ENCODE measurements at regions not wholly inside any gene's neighbourhood (a gene's known extent, or its start where the extent isn't known, plus 50 kb on each side); places are given as distances from the start of the nearest gene placed in this dataset.

DNA sequence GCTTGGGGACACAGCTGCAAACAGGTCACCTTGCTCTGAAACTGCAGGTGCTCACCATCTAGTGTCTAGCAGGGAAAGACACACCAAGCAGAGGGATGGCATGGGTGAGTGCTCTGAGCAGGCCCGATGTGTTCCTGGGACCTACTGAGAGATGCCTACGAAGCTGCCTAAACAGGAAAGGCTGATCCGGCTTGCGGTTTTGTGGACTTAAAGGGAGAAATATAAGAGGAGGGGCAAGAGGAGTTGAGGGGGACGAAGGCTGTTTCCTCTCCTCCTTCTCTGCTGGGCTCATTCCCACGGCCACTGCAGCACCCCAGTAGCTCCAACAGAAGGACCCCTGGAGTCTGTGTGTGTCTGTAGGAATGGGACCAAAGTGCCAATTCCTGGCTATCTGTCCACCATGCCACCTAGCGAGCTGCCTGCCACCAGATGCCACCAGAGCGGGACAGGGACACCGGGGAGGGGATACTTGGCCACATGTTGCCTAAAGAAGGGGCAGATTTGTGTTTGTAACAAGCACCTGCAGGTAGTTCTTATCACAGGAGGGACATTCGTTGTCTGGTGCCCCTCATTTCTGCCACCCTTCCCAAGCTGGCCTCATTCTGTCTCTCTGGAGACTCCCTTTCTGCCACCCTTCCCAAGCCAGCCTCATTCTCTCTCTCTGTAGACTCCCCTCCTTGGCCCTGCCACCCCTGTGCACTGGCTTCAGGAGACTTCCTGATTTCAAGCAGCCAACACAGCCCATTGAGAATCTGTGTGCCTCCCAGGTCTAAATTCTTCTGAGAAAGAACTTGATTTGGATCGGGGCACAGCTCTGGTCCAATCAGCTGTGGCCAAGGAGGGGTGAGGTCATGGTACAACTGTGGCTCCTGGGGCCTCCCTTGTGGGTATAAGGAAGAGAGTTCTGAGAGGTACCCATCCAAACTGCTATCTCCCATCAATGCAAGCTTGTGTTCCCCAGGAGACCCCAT lies 221.8 kb downstream of the ANKRD60 start:
- no peaks in the 10 kb centered on the region for H3K36me3 ChIP-seq (replicated peaks)
- H3K27me3 ChIP-seq (ENCODE audit: low read depth): no peaks in the 10 kb centered on the region
- DNase-seq (ENCODE audit: low spot score in 2 of 2): no peak

GRCh38 chr20:58005581-58006345 lies 222.7 kb downstream of the ANKRD60 start:
- no peak overlapping the region for H3K4me3 ChIP-seq
- H3K9me3 ChIP-seq: no peaks in the 10 kb centered on the region
- H3K36me3 ChIP-seq (replicated peaks): no peaks in the 10 kb centered on the region
- in situ Hi-C loops (cut with MboI; ENCODE audit: low sequenced_read_pairs): no loop called here
- H3K4me1 ChIP-seq: no peaks in the 10 kb centered on the region
- no peaks in the 10 kb centered on the region for H3K27me3 ChIP-seq (ENCODE audit: low read depth)
- DNase-seq (ENCODE audit: low spot score in 2 of 2): no peak

More for the DNA sequence above, 221.8 kb downstream of the ANKRD60 start:
- in situ Hi-C loops (cut with MboI; ENCODE audit: low sequenced_read_pairs): no loop called here
- H3K9me3 ChIP-seq: no peaks in the 10 kb centered on the region
- H3K4me3 ChIP-seq: no peak overlapping the region
- H3K4me1 ChIP-seq: no peaks in the 10 kb centered on the region

- in situ Hi-C loops (cut with MboI; ENCODE audit: low sequenced_read_pairs): no loop called here
- no peaks in the 10 kb centered on the region for H3K27me3 ChIP-seq (ENCODE audit: low read depth)
Measured at GRCh38 chr20:58004900-58005299, 223.6 kb downstream of the ANKRD60 start.

DNA sequence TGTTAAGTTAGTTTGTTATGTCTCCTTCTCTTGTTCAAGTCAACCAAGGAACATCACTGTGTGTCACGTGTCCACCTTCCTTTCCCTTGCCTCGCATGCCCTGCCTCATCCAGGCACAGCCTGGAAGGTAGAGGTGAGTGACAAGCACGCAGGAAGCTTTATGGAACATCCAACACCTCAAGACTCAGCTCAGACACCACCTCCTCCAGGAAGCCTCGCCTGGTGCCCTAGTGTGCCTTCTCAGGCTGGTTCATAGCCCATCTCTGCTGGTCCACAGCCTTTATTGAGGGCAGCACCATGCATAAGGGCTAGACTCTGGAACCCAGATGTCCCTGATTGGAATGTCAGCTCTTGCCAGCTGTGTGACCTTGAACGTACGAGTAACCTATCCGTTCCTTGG lies 224.3 kb downstream of the ANKRD60 start:
- in situ Hi-C loops (cut with MboI; ENCODE audit: low sequenced_read_pairs): no loop called here

More at GRCh38 chr20:58004900-58005299, 223.6 kb downstream of the ANKRD60 start:
- no peaks in the 10 kb centered on the region for H3K4me1 ChIP-seq
- no peak overlapping the region for H3K4me3 ChIP-seq
- no peaks in the 10 kb centered on the region for H3K36me3 ChIP-seq (replicated peaks)
- H3K9me3 ChIP-seq: no peaks in the 10 kb centered on the region
- no peak for DNase-seq (ENCODE audit: low spot score in 2 of 2)

DNA sequence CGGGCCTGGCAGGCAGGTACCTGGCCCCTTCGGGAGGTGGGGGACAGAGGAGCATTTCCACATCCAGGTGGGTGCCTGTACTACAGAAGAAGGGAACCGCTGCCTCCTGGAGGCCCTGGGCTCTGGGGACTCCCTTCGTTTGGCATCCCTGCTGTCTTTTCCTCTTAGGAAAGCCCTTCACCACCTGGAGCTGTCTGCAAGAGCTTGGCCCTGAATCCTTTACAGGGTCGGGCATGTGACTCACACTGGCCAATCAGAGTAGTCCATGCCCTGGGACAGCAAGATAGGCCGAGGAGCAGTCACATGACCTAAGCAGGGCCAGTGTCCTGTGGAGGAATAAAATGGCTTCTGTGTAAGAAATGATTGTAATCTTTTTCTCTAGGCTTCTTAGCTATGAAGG lies 224.9 kb downstream of the ANKRD60 start:
- in situ Hi-C loops (cut with MboI; ENCODE audit: low sequenced_read_pairs): no loop called here
- Histone ChIP-seq H3K36me3 (replicated peaks) (no peaks in the 10 kb centered on the region), H3K27me3 (ENCODE audit: low read depth) (no peaks in the 10 kb centered on the region), H3K4me1 (no peaks in the 10 kb centered on the region), H3K9me3 (no peaks in the 10 kb centered on the region), H3K4me3 (no peak overlapping the region)
- DNase-seq (ENCODE audit: low spot score in 2 of 2): no peak

More for the DNA sequence above, 224.3 kb downstream of the ANKRD60 start:
- Histone ChIP-seq H3K9me3 (no peaks in the 10 kb centered on the region), H3K36me3 (replicated peaks) (no peaks in the 10 kb centered on the region), H3K4me3 (no peak overlapping the region), H3K4me1 (no peaks in the 10 kb centered on the region), H3K27me3 (ENCODE audit: low read depth) (no peaks in the 10 kb centered on the region)
- DNase-seq (ENCODE audit: low spot score in 2 of 2): no peak

DNA sequence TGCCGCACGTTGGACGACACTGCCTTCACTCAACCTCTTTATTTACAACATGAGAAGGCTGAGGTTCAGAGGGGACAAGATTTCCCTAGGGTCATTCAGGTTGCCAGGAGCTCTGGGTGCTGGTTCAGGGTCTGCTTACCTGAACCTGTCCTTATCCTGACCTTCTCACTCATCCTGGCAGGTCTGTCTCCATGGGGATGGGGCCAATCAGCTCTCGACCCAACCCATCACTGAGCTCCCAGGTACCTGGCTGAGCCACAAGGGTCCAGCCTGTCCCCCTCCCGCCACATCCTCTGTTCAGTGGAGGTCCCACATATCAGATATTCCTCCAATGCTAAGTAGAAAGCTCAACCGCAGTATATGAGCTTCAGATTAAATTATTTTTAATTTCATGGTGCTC lies 225.6 kb downstream of the ANKRD60 start:
- H3K4me3 ChIP-seq: no peak overlapping the region
- in situ Hi-C loops (cut with MboI; ENCODE audit: low sequenced_read_pairs): no loop called here
- H3K36me3 ChIP-seq (replicated peaks): no peaks in the 10 kb centered on the region
- no peaks in the 10 kb centered on the region for H3K9me3 ChIP-seq
- no peaks in the 10 kb centered on the region for H3K4me1 ChIP-seq
- DNase-seq (ENCODE audit: low spot score in 2 of 2): no peak
- no peaks in the 10 kb centered on the region for H3K27me3 ChIP-seq (ENCODE audit: low read depth)

- no peaks in the 10 kb centered on the region for H3K27me3 ChIP-seq (ENCODE audit: low read depth)
- no peak for DNase-seq (ENCODE audit: low spot score in 2 of 2)
- H3K4me1 ChIP-seq: no peaks in the 10 kb centered on the region
- no peaks in the 10 kb centered on the region for H3K36me3 ChIP-seq (replicated peaks)
- no peaks in the 10 kb centered on the region for H3K9me3 ChIP-seq
- H3K4me3 ChIP-seq: no peak overlapping the region
- in situ Hi-C loops (cut with MboI; ENCODE audit: low sequenced_read_pairs): no loop called here
Measured at GRCh38 chr20:58001946-58002345, 226.5 kb downstream of the ANKRD60 start.

DNA sequence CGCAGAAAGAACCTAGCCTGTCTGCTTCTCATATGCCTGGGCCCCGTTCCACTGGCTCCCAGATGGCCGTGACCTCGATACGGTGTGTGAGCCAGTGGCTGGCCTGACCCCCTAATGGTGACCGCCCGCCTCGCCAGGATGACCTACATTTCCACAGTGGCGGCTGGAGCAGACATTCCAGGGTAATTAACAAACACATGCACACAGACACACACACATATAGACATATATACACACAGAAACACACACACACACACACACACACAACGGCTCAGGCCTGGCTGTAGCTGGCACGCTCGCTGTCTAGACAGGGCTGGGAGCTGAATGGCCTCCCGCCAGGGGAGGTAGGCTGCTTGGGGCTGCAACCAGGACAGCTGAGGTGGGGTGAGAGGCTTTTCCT lies 227.1 kb downstream of the ANKRD60 start:
- Histone ChIP-seq H3K27me3 (ENCODE audit: low read depth) (no peaks in the 10 kb centered on the region), H3K4me3 (no peak overlapping the region), H3K36me3 (replicated peaks) (no peaks in the 10 kb centered on the region), H3K9me3 (no peaks in the 10 kb centered on the region), H3K4me1 (no peaks in the 10 kb centered on the region)
- no peak for DNase-seq (ENCODE audit: low spot score in 2 of 2)
- in situ Hi-C loops (cut with MboI; ENCODE audit: low sequenced_read_pairs): no loop called here

GRCh38 chr20:58000861-58001260 lies 227.6 kb downstream of the ANKRD60 start:
- no peaks in the 10 kb centered on the region for H3K9me3 ChIP-seq
- no peaks in the 10 kb centered on the region for H3K4me1 ChIP-seq
- no peaks in the 10 kb centered on the region for H3K27me3 ChIP-seq (ENCODE audit: low read depth)
- in situ Hi-C loops (cut with MboI; ENCODE audit: low sequenced_read_pairs): no loop called here
- H3K36me3 ChIP-seq (replicated peaks): no peaks in the 10 kb centered on the region
- no peak for DNase-seq (ENCODE audit: low spot score in 2 of 2)
- no peak overlapping the region for H3K4me3 ChIP-seq

DNA sequence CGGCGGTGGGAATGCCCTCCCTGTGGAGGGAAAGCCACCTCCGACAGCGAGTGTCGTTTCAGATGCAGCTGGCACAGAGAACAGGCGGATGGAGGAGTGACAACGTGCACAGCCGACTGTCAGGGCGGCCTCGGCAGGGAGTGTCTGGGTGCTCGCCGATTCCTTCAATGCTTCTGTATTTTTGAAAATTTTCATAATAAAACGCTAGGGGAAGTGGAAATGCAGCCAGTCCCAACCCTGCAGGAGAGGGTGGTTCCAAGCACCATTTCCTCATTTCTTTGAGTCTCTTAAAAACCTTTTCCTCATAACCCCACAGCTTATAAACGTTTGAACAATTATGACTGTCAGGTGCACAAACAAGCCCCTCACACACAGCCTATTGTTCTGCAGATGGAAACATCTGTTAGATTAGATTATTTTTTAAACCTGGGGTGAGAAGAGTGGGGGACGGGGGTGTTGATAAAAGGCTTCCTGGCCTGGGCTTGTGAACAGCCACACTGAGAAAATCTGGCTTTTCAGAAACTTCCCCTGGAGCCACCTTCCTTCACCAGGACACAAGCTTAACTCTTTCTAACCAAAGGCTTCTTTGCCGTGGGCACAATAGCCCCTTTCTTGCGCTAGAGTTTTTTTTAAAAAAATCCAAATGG lies 228.9 kb downstream of the ANKRD60 start:
- H3K27me3 ChIP-seq (ENCODE audit: low read depth): no peaks in the 10 kb centered on the region
- H3K4me1 ChIP-seq: no peaks in the 10 kb centered on the region
- H3K4me3 ChIP-seq: no peak overlapping the region
- no peaks in the 10 kb centered on the region for H3K9me3 ChIP-seq
- no peak for DNase-seq (ENCODE audit: low spot score in 2 of 2)
- in situ Hi-C loops (cut with MboI; ENCODE audit: low sequenced_read_pairs): no loop called here
- H3K36me3 ChIP-seq (replicated peaks): no peaks in the 10 kb centered on the region

DNA sequence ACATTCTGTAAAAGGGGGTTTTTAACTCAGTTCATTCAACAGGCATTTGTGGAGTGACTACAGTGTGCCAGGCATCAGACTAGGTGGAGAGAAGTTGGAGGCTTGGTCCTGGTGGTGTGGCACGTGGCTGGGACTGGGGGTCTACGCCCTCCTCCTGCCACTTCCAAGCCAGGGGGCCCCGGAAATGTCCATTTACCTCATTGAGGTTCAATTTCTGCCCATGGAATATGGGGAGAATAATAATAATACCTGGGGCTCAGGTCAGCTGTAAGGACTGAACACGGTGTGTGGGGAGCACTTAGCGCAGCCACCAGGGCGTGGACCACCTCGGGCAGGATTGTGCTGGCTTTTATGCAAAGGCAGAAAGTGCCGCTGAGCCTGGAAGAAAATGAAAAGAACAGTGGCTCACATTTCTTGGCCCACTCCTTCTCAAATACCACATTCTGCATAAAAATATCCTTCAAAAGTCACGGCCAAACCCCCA lies 229.4 kb downstream of the ANKRD60 start:
- H3K4me3 ChIP-seq: no peak overlapping the region
- H3K36me3 ChIP-seq (replicated peaks): no peaks in the 10 kb centered on the region
- H3K27me3 ChIP-seq (ENCODE audit: low read depth): no peaks in the 10 kb centered on the region
- no peak for DNase-seq (ENCODE audit: low spot score in 2 of 2)
- no peaks in the 10 kb centered on the region for H3K4me1 ChIP-seq
- in situ Hi-C loops (cut with MboI; ENCODE audit: low sequenced_read_pairs): no loop called here
- H3K9me3 ChIP-seq: no peaks in the 10 kb centered on the region

DNA sequence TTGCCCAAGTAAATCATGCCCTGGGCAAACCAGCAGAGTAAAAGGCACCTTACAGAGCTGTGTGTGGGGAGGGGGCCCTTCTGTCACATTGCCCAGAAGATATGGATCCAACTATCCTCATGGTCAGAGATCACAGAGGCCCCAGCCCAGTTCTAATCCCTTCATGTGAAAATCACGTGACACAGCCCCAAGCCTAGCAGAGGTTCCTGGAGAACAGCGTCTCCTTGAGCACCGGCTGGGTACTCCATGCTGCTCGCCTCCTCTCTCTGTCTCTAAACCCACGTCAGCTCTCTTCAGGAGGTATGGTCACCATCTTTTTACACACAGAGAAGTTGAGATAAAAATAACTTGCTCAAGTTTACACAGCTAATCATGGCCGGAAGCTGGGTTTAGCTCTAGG lies 230.2 kb downstream of the ANKRD60 start:
- DNase-seq (ENCODE audit: low spot score in 2 of 2): no peak
- H3K4me3 ChIP-seq: no peak overlapping the region
- no peaks in the 10 kb centered on the region for H3K9me3 ChIP-seq
- no peaks in the 10 kb centered on the region for H3K4me1 ChIP-seq
- no peaks in the 10 kb centered on the region for H3K36me3 ChIP-seq (replicated peaks)
- in situ Hi-C loops (cut with MboI; ENCODE audit: low sequenced_read_pairs): no loop called here
- H3K27me3 ChIP-seq (ENCODE audit: low read depth): no peaks in the 10 kb centered on the region

GRCh38 chr20:57996936-57997890 lies 231.2 kb downstream of the ANKRD60 start:
- DNase-seq (ENCODE audit: low spot score in 2 of 2): no peak
- H3K36me3 ChIP-seq (replicated peaks): no peaks in the 10 kb centered on the region
- H3K4me1 ChIP-seq: no peaks in the 10 kb centered on the region
- no peaks in the 10 kb centered on the region for H3K9me3 ChIP-seq
- in situ Hi-C loops (cut with MboI; ENCODE audit: low sequenced_read_pairs): no loop called here
- H3K27me3 ChIP-seq (ENCODE audit: low read depth): no peaks in the 10 kb centered on the region
- H3K4me3 ChIP-seq: no peak overlapping the region
